Uterus (tissue), 2 donors: ENCODE measurements at regions not wholly inside any gene's neighbourhood (a gene's known extent, or its start where the extent isn't known, plus 50 kb on each side); places are given as distances from the start of the nearest gene placed in this dataset.

Source experiments
- POLR2A ChIP-seq, 2 donors: fragments of 450-650 bp; IDR thresholded peaks; one replicate each; pipeline ENCODE4 v1.6.1; 2016; ENCODE audit warnings: antibody characterized with exemption in 2 of 2, mild to moderate bottlenecking in 1 of 2, moderate library complexity in 1 of 2
- TF ChIP-seq, protein P1 (sequence below), 4 experiments: fragments of 200-600 bp in 2 of 4; fragments of 450-650 bp in 2 of 4; sonication (generic) in 2 of 4; IDR thresholded peaks; one replicate each; pipeline ENCODE4 v1.5.1; 2016 to 2019; ENCODE audit warnings: antibody characterized with exemption in 4 of 4, mild to moderate bottlenecking in 2 of 4, moderate library complexity in 1 of 4

DNA sequence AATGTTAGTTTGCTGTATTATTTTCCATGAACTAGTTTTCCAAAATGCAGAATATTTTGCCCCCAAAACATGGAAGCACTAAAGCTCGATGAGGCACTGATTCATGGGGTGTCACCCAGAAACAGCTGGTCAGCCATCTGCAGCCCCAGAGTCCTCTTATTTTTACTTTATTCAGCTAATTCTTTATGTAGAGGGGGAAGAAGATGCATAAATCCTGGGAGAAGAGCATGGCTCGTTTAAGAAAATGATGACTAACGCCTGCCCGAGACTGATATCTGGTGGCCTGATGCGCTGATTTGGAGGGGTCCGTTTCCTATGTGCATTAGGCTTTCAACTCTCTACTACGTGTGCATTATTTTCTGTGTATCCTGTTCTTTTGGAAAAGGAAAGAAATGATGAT lies 390.3 kb upstream of the MEF2C start:
- TF ChIP-seq, protein P1, sequence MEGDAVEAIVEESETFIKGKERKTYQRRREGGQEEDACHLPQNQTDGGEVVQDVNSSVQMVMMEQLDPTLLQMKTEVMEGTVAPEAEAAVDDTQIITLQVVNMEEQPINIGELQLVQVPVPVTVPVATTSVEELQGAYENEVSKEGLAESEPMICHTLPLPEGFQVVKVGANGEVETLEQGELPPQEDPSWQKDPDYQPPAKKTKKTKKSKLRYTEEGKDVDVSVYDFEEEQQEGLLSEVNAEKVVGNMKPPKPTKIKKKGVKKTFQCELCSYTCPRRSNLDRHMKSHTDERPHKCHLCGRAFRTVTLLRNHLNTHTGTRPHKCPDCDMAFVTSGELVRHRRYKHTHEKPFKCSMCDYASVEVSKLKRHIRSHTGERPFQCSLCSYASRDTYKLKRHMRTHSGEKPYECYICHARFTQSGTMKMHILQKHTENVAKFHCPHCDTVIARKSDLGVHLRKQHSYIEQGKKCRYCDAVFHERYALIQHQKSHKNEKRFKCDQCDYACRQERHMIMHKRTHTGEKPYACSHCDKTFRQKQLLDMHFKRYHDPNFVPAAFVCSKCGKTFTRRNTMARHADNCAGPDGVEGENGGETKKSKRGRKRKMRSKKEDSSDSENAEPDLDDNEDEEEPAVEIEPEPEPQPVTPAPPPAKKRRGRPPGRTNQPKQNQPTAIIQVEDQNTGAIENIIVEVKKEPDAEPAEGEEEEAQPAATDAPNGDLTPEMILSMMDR (IDR thresholded peaks at IDR 0.05) = no peak
- no peak for TF ChIP-seq POLR2A (IDR thresholded peaks at IDR 0.05)
